Ovary (tissue), 3 donors: ENCODE measurements at regions not wholly inside any gene's neighbourhood (a gene's known extent, or its start where the extent isn't known, plus 50 kb on each side); places are given as distances from the start of the nearest gene placed in this dataset.

ENCODE experiments used
- POLR2A ChIP-seq: fragments of 450-650 bp; IDR thresholded peaks from one replicate; pipeline ENCODE4 v1.6.1; 2017; ENCODE audit warnings: antibody characterized with exemption, mild to moderate bottlenecking, moderate library complexity
- TF ChIP-seq, protein P1 (sequence below), 3 donors: fragments of 450-650 bp in 2 of 3; fragments of 200-600 bp in 1 of 3; IDR thresholded peaks; one replicate each; pipeline versions ENCODE4 v1.5.1 to v1.8.0; 2016 to 2022; ENCODE audit warnings: antibody characterized with exemption in 3 of 3, mild to moderate bottlenecking in 1 of 3
- donor health status: DM: no; HTN: no; CAD: no.

DNA sequence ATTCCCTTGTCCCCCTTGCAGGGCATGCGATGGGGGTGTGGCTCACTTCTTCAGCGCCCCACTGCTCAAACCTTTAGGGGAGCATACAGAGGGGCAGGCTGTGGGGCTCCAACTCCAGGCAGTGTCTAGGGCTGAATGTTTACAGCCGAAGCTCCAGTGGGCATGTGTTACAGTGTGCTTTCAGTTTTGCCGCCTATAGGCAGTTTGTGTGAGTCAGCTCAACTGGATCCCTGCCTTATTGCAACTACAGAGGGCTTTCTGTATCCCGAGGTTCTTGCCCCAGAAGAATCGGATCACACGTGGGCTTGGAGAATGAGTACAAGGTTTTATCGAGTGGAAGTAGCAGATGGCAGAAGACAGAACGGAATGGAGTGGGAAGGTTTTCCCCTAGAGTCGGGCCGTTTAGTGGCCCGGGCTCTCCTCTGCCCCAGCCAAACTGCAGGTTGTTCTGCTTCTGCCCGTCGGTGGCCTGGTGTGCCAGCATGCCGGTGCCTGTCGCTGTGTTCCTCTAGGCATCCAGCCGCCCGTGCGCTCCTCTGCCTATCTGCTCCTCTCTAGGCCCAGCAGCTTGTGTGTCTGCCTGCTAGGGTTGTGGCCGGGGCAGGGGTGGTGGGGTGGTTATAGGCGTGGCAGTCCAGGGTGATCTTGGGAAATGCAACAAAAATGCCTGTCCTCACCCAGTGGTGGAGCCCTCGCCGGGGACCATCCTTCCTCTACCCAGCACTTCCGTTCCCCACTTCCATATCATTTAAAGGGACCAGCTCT, 435.9 kb upstream of the SGCG start:
- TF ChIP-seq, protein P1, sequence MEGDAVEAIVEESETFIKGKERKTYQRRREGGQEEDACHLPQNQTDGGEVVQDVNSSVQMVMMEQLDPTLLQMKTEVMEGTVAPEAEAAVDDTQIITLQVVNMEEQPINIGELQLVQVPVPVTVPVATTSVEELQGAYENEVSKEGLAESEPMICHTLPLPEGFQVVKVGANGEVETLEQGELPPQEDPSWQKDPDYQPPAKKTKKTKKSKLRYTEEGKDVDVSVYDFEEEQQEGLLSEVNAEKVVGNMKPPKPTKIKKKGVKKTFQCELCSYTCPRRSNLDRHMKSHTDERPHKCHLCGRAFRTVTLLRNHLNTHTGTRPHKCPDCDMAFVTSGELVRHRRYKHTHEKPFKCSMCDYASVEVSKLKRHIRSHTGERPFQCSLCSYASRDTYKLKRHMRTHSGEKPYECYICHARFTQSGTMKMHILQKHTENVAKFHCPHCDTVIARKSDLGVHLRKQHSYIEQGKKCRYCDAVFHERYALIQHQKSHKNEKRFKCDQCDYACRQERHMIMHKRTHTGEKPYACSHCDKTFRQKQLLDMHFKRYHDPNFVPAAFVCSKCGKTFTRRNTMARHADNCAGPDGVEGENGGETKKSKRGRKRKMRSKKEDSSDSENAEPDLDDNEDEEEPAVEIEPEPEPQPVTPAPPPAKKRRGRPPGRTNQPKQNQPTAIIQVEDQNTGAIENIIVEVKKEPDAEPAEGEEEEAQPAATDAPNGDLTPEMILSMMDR (IDR thresholded peaks at IDR 0.05): no peak
- no peak for TF ChIP-seq POLR2A
